ENCODE measurements at regions not wholly inside any gene's neighbourhood (a gene's known extent, or its start where the extent isn't known, plus 50 kb on each side); places are given as distances from the start of the nearest gene placed in this dataset.
A peak's percentile ranks its signal among the peaks of the same experiment; 100 is the strongest.

GRCh38 chrX:39900777-39901170, 197.0 kb downstream of the BCOR start:
- whole genome bisulfite sequencing, 2 donors: 50% methylated on average over 11 of the region's 11 CpGs; no CpG with 5 or more reads in 1 of the 2 donors

GRCh38 chrX:39903343-39903742, 194.4 kb downstream of the BCOR start:
- no peak for TF ChIP-seq CTCF (IDR thresholded peaks at IDR 0.05)
- TF ChIP-seq EP300 (IDR thresholded peaks at IDR 0.05): no peak
- TF ChIP-seq POLR2A (IDR thresholded peaks at IDR 0.05): no peak

More at GRCh38 chrX:39900777-39901170, 197.0 kb downstream of the BCOR start:
- Histone ChIP-seq H3K9me3 (no peaks in the 10 kb centered on the region), H3K27me3 (no peaks in the 10 kb centered on the region), H3K36me3 (no peaks in the 10 kb centered on the region), H3K27ac (no peak overlapping the region), H3K4me1 (peaks cover 0 to 14% (median 4%) of the 10 kb centered on the region in 4 donors), H3K4me3 (no peak overlapping the region)
- no peak for TF ChIP-seq CTCF (IDR thresholded peaks at IDR 0.05)
- no peak for TF ChIP-seq POLR2A (IDR thresholded peaks at IDR 0.05)
- TF ChIP-seq EP300 (IDR thresholded peaks at IDR 0.05): no peak
- DNase-seq (ENCODE audit: low spot score in 2 of 2): no peak

GRCh38 chrX:39903937-39904336, 193.8 kb downstream of the BCOR start:
- Histone ChIP-seq H3K4me1 (peaks cover 0 to 14% (median 4%) of the 10 kb centered on the region in 4 donors), H3K4me3 (no peak overlapping the region), H3K9me3 (no peaks in the 10 kb centered on the region), H3K36me3 (no peaks in the 10 kb centered on the region), H3K27ac (peak overlapping the region in 1 of 4 donors; percentile 11), H3K27me3 (no peaks in the 10 kb centered on the region)
- WGBS, 2 donors: 82 to 95% methylated on average over 4 of the region's 4 CpGs
- TF ChIP-seq EP300 (IDR thresholded peaks at IDR 0.05) (no peak), CTCF (IDR thresholded peaks at IDR 0.05) (no peak), POLR2A (IDR thresholded peaks at IDR 0.05) (no peak)
- DNase-seq (ENCODE audit: low spot score in 2 of 2): no peak

More at GRCh38 chrX:39903343-39903742, 194.4 kb downstream of the BCOR start:
- 31 to 40% methylated on average over 3 of the region's 3 CpGs for WGBS, 2 donors
- no peak for DNase-seq (ENCODE audit: low spot score in 2 of 2)
- peaks cover 0 to 9% (median 4%) of the 10 kb centered on the region in 4 donors for H3K4me1 ChIP-seq
- peak overlapping the region in 1 of 4 donors; percentile 28 for H3K27ac ChIP-seq
- H3K36me3 ChIP-seq: no peaks in the 10 kb centered on the region
- no peak overlapping the region for H3K4me3 ChIP-seq
- no peaks in the 10 kb centered on the region for H3K27me3 ChIP-seq
- no peaks in the 10 kb centered on the region for H3K9me3 ChIP-seq

GRCh38 chrX:39904816-39905537, 192.8 kb downstream of the BCOR start:
- H3K27me3 ChIP-seq: no peaks in the 10 kb centered on the region
- H3K36me3 ChIP-seq: no peaks in the 10 kb centered on the region
- peaks cover 0 to 14% (median 4%) of the 10 kb centered on the region in 4 donors for H3K4me1 ChIP-seq
- DNase-seq (ENCODE audit: low spot score in 2 of 2): no peak
- 57 to 80% methylated on average over 15 to 21 of the region's 21 CpGs for WGBS, 2 donors
- no peaks in the 10 kb centered on the region for H3K9me3 ChIP-seq
- no peak overlapping the region for H3K27ac ChIP-seq
- TF ChIP-seq POLR2A (IDR thresholded peaks at IDR 0.05) (no peak), CTCF (IDR thresholded peaks at IDR 0.05) (no peak), EP300 (IDR thresholded peaks at IDR 0.05) (no peak)
- no peak overlapping the region for H3K4me3 ChIP-seq

GRCh38 chrX:39905538-39905891, 192.2 kb downstream of the BCOR start:
- no peak overlapping the region for H3K4me3 ChIP-seq

More at GRCh38 chrX:39905538-39905891, 192.2 kb downstream of the BCOR start:
- H3K4me1 ChIP-seq: peaks cover 0 to 14% (median 4%) of the 10 kb centered on the region in 4 donors
- DNase-seq (ENCODE audit: low spot score in 2 of 2): no peak
- no peaks in the 10 kb centered on the region for H3K9me3 ChIP-seq
- H3K36me3 ChIP-seq: no peaks in the 10 kb centered on the region
- TF ChIP-seq POLR2A (IDR thresholded peaks at IDR 0.05) (no peak), CTCF (IDR thresholded peaks at IDR 0.05) (no peak), EP300 (IDR thresholded peaks at IDR 0.05) (no peak)
- 30 to 59% methylated on average over 14 of the region's 14 CpGs for WGBS, 2 donors
- no peak overlapping the region for H3K27ac ChIP-seq
- no peaks in the 10 kb centered on the region for H3K27me3 ChIP-seq
